Activated T-helper 1 cell treated with Interleukin-2 at 50 U/mL for 16 hours (primary cell): ENCODE measurements at regions not wholly inside any gene's neighbourhood (a gene's known extent, or its start where the extent isn't known, plus 50 kb on each side); places are given as distances from the start of the nearest gene placed in this dataset.

ENCODE experiments used
- DNase-seq: peaks from one replicate; pipeline ENCODE4 v3.0.0-alpha.2; 2020; ENCODE audit warnings: low read depth

DNA sequence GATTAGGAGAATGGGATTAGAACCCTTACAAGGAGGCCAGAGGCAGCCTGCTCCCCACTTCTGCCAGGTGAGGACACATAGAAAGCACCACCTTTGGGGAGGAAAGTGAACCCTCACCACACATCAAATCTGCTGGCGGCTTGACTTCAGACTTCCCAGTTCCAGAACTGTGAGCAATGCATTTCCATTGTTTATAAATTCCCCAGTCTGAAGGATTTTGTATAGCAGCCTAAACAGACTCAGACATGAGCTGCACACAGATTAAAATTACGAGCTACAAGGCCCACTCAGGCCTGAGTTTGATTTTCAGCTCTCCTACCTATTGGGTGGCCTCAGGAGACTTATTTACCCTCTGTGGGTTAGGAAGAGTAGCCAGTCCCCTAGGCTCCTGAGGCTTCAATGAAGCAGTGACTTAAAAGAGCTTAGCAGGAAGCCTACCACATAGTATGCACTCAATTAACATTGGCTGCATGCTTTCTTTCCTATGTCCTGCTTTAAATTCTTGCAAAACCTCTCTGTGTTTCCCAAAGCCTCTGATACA lies 350.7 kb upstream of the ZMIZ1 start:
- DNase-seq = no peak

DNA sequence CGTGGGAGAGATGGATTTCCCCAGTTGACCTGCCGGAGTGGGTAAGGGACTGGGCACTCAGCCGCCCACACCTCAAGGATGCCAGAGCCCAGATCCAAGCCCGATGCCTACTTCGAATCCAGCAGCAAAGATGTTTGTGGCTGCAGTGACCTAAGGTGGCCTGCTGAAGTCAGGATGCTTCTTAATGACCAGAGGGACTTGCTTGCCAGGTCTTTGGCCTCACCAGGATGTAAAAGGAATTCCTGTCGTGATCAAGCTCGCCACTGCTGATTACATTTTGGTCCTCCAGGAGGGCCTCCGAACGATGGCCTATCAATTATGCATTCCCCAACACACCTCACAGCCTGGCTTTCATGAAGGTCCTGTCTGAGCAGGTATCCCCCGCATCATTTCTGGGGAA lies 349.5 kb upstream of the ZMIZ1 start:
- DNase-seq = no peak

DNA sequence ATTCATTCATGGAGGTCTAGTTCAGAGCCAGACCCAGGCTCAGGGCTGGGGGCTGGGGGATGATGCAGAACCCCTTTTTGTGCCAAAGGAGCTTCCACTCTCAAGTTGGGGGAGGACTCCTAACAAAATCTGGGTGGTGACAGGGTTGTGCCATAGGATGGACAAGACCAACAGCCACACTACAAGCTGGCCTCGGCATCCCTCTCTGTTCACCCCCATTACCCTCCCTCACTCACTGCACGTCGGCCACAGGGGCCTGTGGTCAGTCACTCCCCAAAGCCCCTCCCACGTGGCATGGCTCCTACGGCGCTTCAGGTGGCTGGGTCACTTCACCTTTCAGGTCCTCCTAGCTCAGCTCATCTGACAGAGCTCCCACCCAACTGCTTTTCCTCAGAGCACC lies 348.7 kb upstream of the ZMIZ1 start:
- no peak for DNase-seq

DNA sequence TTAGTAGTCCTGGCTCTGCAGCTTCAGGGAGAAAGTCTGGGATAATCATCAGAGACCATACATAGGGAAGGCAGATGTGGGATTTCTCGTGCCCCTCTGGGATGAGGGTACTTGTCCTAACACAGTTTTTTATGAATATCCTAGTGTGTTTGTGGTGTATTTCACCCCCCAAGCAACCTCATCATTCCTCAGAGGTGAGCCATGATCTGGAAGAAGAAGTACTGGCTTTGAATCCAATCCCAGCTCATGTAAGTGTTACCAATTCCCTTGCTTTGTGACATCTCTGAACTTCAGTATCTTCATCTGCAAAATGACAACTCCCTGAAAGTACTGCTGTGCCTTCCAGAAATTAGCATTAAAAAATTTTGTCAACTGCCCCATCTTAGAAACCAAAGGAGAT lies 347.5 kb upstream of the ZMIZ1 start:
- DNase-seq = no peak

DNA sequence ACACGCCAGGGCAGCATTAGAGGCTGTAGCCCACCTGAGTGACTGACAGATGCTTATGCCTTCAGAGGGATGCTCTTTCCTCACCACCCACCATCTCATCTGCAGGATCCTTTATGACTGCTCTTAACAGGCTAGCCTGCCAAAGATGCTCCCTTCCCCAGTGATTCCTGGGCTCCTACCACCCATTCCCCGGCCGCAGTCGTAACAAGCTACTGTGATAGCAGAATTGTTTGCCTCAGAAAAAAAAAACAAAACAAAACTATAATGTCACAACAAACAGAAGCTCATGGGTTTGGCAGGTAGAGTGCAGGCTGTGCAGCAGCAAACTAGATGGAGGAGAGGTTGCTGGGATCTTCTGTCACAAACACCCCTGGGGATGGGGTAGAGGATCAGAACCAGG lies 343.9 kb upstream of the ZMIZ1 start:
- no peak for DNase-seq

DNA sequence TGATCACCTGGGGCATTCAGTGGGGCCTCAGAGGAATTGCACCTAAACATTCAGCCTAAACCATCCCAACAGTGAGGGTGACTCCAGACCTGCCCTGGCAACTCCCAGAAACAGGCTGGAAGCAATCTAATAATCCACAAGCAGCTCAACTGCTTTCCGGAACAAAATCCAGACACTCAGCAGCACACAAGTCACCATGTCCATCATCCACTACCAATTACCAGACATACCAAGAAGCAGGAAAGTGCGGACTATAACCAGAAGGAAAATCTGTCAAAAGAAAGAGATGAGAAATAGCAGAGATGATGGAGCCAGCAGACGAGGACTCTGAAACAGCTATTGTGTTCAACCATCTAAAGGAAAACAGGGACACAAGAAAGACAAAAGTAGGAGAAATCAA lies 342.6 kb upstream of the ZMIZ1 start:
- no peak for DNase-seq

DNA sequence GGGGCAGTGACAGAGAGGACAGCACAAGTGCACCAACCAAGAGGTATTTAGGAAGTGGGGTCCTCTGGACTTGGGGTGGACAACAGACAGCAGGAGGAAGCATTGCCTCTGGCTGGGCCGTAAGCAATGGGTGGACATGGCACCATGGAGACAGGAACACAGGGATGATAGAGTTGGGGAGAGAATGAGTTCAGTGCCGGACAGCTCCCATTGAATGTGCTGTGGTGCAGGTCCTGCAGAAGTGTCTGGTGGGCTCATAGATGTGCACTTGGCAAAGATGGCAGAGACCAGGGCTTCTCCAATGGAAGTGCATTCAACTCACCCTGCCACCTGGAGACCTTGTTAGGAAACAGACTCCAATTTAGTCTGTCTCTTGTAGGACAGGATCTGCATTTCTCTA lies 341.5 kb upstream of the ZMIZ1 start:
- no peak for DNase-seq

DNA sequence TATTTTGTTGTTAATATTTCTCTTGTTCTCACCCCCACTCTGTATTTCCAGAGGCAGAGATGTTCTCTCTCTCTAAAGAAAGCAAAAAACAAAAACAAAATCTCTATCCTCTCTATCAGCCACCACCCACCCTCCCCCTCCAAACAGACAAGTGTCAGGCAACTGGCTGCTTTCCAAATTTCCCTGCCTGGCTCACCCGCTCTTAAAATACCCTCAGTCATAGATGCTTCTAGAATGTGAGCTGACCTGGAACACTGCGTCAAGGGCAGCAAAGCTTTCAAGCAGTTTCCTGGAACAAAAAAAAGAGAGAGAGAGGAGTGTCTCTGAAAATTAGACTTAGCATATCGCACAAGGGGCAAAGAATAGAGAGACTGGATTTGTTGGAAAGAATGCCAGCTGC lies 341.0 kb upstream of the ZMIZ1 start:
- DNase-seq = no peak

DNA sequence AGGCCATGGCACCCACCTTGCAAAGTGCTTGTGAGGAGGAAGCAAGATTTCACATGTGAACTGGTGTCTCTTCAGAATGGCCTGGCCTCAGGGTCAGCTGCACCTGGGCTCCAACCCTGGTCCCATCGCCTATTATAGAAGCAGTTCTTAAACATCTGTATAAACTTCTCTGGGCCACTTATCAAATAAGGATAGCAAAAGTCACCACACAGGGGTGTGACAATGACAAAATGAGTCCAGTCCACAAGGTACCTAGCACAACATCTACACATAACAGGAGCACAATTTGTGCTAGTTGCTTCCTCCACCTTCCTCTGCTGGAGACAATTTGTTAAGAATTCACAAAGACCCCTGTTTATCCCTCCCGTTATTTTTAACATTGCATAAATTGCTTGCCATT lies 340.6 kb upstream of the ZMIZ1 start:
- DNase-seq = no peak

DNA sequence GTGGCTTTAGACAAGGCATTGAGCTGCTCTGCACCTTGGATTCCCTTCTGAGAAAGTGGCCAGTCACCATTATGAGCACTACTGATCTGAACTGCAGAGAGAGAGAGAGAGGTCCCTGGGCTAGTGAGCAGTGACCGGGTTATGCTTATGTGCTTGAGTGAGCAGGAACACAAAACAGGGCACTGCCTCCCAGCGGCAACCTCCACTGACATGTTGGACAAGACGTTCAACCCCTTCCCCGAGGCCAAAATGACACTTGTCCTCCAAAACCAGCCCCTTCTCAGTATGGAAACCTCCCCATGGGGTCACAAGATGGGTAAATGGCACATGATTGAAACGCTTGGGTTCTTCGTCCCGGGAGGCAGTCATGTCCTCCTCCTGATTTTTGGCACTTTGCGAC lies 339.4 kb upstream of the ZMIZ1 start:
- no peak for DNase-seq

DNA sequence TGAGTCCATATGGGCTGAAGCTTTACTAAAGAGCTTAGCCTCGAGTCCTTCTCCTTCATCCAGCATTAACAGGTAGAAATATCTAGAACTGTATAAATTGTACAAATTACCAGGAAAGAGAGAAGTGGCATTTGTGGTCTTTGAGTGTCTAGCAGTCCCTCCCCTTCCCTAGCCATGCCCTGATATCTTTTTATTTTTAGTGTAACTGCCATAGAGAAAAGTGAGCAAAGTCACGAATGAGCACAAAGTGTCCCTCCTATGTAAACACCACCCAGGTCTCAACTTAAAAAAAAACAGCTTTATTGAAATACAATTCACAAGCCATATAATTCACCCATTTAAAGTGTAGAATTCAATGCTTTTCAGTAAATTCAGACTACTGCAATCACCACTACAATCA lies 339.0 kb upstream of the ZMIZ1 start:
- DNase-seq = no peak

DNA sequence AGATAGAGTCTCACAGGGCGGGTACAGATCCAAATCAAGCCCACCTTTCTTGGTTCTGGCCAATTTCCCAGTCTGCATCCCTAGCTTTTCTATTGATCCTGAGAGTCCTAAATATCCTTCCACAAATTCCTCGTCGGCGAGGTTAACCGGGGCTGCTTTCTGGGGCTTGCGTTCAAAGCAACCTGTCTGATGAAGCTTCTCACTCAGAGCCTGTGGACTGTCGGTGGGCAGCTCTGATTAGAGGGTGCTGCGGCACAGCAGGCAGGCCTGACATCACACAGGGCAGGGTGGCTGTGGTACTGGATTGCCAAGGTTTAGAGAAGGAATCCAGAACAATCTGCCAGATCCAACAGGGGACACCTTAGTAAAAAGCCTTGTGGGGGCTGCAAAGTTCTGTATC lies 338.0 kb upstream of the ZMIZ1 start:
- no peak for DNase-seq

DNA sequence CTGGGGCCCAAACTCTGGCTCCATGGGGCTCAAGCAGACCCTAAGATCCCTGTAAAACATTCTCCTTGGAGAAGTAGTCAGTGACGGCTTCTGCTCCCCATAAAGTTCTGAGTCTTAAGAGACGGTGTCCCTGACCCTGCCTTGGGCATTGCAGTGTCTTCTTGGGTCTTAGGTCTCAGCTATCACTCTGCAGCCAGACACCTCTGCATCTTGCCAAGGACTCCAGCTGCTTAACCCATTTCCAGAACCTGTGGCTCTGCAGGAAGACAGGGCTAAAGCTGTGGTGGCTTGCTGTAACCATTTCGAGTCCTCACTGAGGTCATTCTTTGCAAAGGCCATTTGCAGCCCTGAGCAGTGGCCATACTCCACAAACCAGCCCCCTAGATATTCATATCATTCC lies 337.1 kb upstream of the ZMIZ1 start:
- DNase-seq = no peak

DNA sequence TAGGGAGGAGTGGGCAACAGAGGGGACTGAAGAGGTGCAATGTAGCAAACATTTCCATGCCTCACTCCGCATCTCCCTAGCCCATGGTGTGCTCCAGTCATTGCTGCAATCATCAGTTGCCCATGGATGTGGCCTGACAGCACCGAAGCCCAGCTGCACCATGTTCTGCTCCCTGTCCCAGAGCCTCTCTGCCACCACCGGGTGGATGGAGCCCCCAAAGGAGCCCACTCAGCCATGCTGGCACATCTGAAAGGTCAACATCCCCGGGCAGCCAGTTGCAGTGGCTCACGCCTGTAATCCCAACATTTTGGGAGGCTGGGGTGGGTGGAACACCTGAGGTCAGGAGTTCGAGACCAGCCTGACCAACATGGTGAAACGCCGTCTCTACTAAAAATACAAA lies 336.4 kb upstream of the ZMIZ1 start:
- DNase-seq = no peak

DNA sequence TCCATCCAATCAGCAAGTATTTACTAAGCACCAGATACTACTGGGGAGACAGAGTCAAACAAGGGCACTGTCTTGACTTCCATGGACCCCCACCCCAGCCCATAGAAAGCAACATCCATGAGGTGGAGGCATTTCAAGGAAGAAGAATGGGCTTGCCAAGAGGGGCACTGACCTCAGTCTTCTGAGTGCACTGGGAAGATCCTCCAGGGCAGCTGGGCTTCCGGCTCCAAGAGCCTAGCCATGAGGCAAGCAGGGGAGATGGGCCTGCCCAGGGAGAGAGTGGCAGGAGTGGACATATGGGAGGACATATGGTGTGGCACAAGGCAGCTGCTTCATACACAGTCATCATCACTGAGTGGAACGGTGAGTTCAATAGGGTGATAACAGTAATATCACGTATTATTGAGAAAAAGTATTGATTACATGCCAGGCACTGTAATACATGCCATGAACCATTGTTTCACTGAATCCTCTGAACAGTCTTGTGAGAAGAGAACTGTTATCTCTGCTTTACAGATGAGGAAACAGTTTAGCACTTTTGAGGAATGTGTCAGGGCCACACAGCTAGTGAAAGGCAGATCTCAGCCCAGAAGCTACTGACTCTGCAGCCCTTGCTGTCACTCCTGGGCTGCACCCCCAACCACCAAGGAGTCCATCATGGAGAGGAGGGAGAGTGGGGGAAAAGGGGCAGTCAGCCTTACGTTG lies 331.7 kb upstream of the ZMIZ1 start:
- no peak for DNase-seq

DNA sequence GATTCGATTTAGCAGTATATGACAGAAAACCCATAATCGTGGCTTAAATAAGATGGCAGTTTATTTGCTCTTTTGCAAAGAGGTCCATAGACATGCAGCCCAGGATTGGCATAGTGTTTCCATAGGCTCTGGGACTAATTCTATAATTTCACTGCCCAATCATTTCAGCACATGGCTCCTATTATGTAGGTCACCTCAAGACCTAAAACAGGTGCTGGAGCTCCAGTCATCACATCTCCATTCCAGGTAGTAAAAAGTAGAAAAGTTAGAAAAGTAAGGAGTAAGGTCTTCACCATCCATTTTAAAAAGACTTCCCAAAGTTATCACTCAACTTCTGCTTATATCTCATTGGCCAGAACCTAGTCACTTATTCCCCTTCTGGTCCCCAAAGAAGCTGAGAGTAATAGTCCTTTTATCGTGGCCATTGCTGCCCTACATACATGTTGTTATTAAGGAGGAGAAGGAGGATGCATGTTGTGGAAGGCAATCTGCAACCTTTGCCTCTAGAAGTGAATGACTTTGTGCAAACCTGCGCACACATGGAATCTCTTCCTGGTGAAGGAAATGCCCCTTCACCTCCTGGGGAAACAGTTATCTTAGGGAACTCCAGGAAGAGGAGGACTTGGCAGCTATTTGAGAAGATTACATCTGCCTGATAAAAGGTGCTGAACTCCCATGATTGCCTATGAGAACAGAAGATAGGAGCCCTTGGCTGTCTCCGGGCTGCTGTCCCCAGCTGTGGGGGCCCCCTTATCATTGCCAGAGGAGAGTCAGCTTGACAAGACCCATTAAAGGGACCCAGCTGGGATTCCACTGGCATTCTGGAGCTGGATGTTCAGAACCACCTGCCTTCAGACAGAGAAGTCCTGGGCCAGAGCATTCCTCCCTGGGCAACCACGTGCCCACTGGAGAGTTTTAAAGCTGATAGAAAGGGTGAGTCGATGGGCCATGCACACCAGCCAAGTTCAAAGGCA lies 330.6 kb upstream of the ZMIZ1 start:
- no peak for DNase-seq

DNA sequence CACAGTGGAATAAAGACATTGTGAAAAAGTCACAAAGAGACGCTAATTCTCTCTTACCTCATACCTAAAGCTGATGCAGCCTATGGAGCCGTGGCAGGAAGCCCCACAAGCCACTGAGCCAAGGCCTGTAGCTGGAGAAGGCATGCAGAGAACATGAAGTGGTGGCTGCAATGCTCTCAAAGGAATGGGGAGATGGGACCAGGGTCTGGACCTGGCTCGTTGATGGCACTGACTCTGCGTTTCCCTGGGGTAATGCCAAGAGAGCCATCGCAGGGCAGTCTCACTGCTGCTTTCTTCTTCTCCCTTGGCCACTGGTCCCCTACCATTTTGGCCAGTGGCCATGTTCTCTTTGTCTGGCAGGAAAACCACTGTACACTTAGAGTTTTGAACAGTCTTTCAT lies 329.9 kb upstream of the ZMIZ1 start:
- no peak for DNase-seq

DNA sequence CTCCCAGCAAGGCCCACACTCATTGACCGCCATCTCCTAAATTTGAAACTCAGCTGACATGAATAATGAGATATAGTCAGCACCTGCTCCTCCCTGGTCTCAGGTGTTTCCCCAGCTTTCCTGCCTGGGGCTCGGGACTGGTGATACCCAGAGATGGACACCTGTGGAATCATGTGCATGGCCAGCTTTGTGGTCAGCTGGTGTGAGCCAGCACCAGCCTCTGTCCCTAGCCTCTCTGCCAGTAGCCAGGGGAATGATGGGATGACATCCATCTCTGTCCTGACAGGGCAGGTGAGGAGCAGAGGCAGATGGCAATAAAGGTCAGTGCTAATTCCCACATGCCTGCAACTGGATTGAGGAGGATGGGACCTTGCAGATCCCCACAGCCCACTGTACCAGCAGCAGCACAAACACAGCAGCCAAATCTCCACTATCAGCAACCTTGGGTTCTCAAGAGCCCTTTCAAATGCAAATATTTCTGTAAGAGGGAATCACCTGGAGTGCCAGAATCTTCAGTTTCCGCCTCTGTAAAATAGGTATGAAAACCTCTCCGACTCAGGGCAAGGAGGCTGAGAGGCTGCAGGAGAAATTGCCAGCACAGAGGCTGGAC lies 329.2 kb upstream of the ZMIZ1 start:
- DNase-seq = no peak

DNA sequence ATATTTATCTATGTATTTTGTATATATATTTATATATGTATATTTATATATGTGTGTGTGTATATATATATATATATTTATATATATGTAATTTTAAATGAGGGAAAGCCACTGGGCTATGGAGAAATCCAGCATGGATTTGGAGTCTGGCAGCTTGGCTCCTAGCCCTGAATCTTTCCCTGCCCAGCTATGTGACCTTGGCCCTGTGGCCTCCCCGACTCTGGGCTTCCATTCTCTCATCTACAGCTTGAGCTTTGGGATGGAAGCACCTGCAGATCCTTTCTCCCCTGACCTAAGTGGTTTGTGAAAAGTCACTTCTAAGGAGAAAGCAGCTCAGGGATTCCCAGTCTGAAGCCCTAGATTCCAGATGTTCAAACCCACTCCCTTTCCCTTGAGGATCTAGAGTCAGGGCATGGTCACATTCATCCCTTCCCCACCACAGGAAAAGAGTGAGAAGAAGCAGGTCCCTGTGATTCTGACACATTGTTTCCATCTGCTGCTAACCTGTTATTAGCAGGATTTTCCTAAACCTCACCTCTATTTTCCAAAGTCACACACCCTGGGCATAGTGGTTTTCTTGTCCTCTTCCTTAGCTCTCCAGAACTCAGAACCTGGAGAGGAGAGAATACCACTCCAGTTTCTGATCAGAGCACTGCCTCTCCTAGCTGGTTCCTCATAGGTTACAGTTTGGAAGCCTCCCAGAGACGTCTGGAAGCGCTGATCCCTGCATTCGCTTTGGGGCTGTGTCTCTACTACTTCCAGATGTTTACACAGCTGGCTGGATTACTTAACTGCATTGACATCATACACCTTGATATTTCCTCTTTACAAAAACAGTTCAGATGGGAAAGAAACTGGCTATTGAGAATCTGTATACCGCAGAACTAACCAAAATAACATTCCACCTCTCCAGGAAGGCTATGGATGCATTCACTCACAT lies 327.5 kb upstream of the ZMIZ1 start:
- no peak for DNase-seq

DNA sequence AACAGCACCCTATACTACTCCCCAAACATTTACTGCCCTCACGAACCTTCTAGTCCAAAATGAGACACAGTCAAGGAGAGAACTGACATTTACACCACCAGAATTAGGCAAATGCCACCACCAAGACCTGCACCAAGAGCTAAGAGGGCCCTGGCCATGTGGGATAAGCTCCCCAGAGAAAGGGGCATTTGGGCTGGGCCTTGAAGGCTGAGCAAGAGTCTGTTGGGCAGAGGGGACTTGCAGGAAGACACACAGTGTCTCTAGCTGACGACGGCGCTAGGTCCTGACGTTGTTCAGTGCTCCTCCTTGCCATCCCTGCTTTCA lies 326.4 kb upstream of the ZMIZ1 start:
- no peak for DNase-seq

DNA sequence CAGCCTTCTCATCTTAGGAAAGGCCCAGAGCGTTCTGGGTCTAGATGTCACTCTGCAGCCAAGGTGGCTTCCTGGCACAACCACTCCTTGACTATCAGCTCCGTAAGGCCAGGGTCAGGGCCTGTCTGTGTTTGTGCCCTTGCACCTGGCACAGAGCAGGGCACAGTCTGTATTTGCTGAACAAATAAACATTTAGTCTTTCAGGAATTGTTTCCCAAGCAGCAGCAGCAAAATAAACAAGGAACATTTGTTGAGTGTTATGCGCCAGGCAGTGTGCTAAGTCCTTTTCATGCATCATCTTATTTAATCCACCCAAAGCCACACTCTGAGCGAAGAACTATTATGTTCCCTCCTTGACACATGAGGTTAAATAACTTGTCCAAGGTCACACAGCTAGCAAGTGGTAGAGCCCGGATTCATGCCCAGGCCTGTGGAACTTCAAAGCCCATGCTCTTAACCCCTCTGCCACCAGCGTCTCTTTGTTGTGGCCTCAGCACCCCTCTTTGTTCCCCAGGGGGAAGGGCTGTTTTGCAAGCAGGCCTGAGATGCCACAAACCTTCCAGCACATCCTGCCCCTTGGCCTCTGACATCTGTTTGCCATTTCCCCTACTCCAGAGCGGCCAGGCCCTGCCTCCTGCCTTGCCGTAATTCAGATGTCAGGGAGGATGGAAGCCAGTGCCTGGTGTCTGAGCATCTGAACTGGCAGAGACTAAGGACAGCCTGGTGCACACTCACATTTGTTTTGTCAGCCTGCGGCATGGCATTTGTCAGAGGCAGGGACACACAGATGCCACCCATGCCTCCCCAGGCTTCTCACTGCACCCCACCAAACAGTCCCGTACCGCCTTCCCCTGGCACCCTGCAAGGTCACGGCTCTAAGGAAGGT lies 325.8 kb upstream of the ZMIZ1 start:
- no peak for DNase-seq
